ENCODE measurements at regions not wholly inside any gene's neighbourhood (a gene's known extent, or its start where the extent isn't known, plus 50 kb on each side); places are given as distances from the start of the nearest gene placed in this dataset.

DNA sequence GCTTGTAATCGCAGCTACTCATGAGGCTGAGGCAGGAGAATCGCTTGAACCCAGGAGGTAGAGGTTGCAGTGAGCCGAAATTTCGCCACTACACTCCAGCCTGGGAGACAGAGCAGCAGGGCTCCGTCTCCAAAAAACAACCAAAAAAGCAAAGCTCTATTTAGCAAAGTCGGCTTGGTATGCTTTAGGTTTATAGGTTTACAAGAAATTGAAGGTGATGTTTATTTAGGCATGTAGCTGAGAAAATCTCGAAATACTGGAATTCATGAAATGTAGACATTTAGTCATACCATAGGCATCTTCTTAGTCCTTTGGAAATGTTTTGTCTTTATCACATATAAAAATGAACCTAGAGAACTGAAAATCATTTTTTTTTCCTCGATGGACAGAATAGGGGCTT is 453.8 kb upstream of the ANKRD30A start:
- H3K27me3 ChIP-seq (ENCODE audit: control insufficient read depth, insufficient read depth, low read length): no peaks in the 10 kb centered on the region
- no peaks in the 10 kb centered on the region for H3K9me3 ChIP-seq (ENCODE audit: control insufficient read depth, insufficient read depth, low read depth, low read length)
- H3K36me3 ChIP-seq (ENCODE audit: control insufficient read depth, insufficient read depth, low read length): no peaks in the 10 kb centered on the region
- no peak overlapping the region for H3K9ac ChIP-seq (ENCODE audit: low read length)
- H3K4me3 ChIP-seq (ENCODE audit: low read depth, low read length): no peak overlapping the region
- no peaks in the 10 kb centered on the region for H3K4me1 ChIP-seq (ENCODE audit: control insufficient read depth, insufficient read depth, low read length)
- no peak overlapping the region for H3K27ac ChIP-seq (ENCODE audit: low read depth, low read length)

DNA sequence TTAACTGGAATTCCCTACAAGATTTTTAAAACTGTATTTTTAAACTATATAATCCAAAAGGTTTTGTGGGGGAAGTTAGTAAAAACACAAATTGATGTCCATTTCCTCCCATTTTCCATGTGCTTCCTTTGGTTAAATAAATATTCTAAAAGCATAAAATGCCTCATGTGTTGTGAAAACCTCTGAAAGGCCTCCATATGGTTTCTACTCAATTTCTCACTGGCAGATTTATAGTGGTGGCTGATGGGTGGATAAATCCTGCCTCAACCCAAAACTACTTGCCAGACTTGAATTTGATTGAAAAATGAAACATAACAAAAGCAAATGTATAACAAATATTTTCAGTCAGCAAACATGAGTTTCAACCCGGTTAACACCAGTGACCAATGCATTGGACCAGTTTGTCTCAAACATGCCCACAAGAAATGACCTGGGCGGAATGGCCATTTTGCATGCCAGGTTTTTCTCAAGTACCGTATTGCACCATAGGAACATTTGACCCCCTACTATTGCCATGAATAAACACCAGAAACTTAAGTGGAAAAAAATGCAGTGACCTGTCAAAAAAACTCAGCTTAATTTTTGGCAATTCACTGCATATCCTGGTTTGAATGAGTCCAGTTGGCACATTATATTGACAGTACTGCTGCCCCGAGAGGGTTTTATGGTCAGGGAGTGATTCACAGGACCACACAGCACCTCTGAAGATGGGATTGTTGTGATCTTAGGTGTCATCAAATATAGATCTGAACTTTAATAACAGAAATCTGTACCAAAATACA is 454.6 kb upstream of the ANKRD30A start:
- Histone ChIP-seq H3K4me1 (ENCODE audit: control insufficient read depth, insufficient read depth, low read length) (no peaks in the 10 kb centered on the region), H3K36me3 (ENCODE audit: control insufficient read depth, insufficient read depth, low read length) (no peaks in the 10 kb centered on the region)

DNA sequence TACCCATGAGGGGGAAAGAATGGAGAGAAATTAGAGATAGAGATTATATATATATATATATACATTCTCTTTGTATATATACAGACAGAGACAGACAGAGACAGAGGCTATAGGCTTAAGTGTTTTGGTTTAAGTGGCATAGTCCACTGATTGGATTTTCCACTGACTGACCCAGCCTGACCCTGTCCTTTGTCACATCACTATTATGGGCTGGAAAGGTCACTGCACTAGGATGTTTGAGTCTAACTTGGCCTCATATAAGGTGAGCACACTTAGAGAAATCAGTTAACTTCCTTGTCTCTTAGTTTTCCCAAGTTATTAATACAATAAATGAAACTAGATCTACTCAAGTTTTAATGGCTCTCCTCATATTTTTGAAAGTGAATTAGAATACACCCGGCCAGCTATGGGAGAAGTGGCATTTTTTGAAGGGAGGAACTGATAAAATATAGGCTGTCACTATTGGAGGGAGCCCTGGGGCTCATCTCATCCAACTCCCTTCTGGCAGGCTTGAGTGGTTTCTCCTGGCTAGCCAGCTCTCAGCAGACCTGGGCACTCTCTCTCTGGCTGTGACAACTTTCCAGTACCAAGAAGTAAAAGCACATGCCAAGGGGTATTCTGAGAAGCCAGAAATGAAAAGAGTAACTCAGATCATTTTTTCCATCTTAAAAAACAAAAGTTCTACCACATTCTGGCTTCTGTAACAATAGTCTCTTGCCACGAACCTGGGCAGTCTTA is 455.6 kb upstream of the ANKRD30A start:
- Histone ChIP-seq H3K36me3 (ENCODE audit: control insufficient read depth, insufficient read depth, low read length) (no peaks in the 10 kb centered on the region), H3K4me3 (ENCODE audit: low read depth, low read length) (no peak overlapping the region), H3K9me3 (ENCODE audit: control insufficient read depth, insufficient read depth, low read depth, low read length) (no peaks in the 10 kb centered on the region), H3K4me1 (ENCODE audit: control insufficient read depth, insufficient read depth, low read length) (no peaks in the 10 kb centered on the region), H3K27me3 (ENCODE audit: control insufficient read depth, insufficient read depth, low read length) (no peaks in the 10 kb centered on the region), H3K9ac (ENCODE audit: low read length) (no peak overlapping the region), H3K27ac (ENCODE audit: low read depth, low read length) (no peak overlapping the region)

More for the DNA sequence above, 454.6 kb upstream of the ANKRD30A start:
- H3K9ac ChIP-seq (ENCODE audit: low read length): no peak overlapping the region
- no peak overlapping the region for H3K4me3 ChIP-seq (ENCODE audit: low read depth, low read length)
- H3K27me3 ChIP-seq (ENCODE audit: control insufficient read depth, insufficient read depth, low read length): no peaks in the 10 kb centered on the region
- H3K27ac ChIP-seq (ENCODE audit: low read depth, low read length): no peak overlapping the region
- H3K9me3 ChIP-seq (ENCODE audit: control insufficient read depth, insufficient read depth, low read depth, low read length): no peaks in the 10 kb centered on the region

DNA sequence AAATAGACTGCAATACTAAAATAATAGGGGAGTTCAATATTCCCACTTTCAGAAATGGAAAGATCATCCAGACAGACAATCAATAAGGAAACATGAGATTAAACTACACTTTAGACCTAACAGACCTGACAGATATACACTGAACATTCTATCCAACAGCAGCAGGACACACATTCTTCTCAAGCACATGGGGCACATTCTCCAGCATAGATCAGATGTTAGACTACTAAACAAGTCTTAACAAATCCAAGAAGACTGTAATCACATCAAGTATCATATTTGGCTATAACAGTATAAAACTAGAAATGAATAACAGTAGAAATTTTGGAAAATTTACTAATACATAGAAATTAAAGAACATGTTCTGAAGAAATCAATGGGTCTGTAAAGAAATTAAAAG is 458.9 kb upstream of the ANKRD30A start:
- no peaks in the 10 kb centered on the region for H3K9me3 ChIP-seq (ENCODE audit: control insufficient read depth, insufficient read depth, low read depth, low read length)
- no peaks in the 10 kb centered on the region for H3K36me3 ChIP-seq (ENCODE audit: control insufficient read depth, insufficient read depth, low read length)
- H3K9ac ChIP-seq (ENCODE audit: low read length): no peak overlapping the region
- no peak overlapping the region for H3K4me3 ChIP-seq (ENCODE audit: low read depth, low read length)
- H3K27me3 ChIP-seq (ENCODE audit: control insufficient read depth, insufficient read depth, low read length): no peaks in the 10 kb centered on the region
- no peaks in the 10 kb centered on the region for H3K4me1 ChIP-seq (ENCODE audit: control insufficient read depth, insufficient read depth, low read length)
- no peak overlapping the region for H3K27ac ChIP-seq (ENCODE audit: low read depth, low read length)

DNA sequence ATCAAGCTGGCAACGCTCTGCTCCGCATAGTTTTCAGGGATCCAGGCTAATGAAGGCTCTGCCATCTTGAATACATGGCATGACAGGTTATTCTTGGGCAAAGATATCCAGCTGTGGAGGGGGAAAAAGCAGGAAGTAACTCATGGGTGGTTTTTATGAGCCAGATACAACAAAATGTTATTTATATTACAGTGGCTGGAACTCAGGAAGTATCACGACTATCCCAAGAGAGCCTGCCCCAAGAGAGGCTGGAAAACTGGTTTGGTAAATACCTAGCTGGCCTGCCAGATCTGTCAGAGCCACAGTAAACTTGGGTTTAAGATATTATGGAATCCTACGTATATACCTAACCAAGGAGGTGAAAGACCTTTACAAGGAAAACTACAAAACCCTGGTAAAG is 462.8 kb upstream of the ANKRD30A start:
- Histone ChIP-seq H3K9me3 (ENCODE audit: control insufficient read depth, insufficient read depth, low read depth, low read length) (no peaks in the 10 kb centered on the region), H3K27me3 (ENCODE audit: control insufficient read depth, insufficient read depth, low read length) (no peaks in the 10 kb centered on the region), H3K36me3 (ENCODE audit: control insufficient read depth, insufficient read depth, low read length) (no peaks in the 10 kb centered on the region), H3K4me3 (ENCODE audit: low read depth, low read length) (no peak overlapping the region), H3K9ac (ENCODE audit: low read length) (no peak overlapping the region), H3K27ac (ENCODE audit: low read depth, low read length) (no peak overlapping the region), H3K4me1 (ENCODE audit: control insufficient read depth, insufficient read depth, low read length) (no peaks in the 10 kb centered on the region)

DNA sequence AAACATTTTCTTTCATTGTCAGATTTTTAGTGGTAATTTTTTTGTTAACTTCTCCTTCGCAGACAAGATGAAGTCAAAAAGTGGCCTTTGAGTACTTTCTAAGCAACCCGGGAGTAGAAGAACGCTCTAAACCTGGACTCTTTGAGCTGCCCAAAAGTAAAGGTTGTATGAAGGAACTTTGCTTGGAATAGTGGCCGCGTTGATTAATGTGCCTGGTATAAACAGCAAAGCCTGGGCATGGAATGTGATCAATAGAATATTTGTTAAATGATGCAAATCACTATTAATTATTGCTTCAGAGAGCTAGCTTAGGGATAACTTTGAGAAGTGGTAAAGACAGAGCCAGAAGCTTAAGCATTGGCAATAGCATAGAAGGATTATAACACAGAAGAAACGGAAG is 475.1 kb upstream of the ANKRD30A start:
- Histone ChIP-seq H3K27me3 (ENCODE audit: control insufficient read depth, insufficient read depth, low read length) (no peaks in the 10 kb centered on the region), H3K27ac (ENCODE audit: low read depth, low read length) (no peak overlapping the region), H3K4me3 (ENCODE audit: low read depth, low read length) (no peak overlapping the region), H3K9ac (ENCODE audit: low read length) (no peak overlapping the region), H3K9me3 (ENCODE audit: control insufficient read depth, insufficient read depth, low read depth, low read length) (peaks cover 14% of the 10 kb centered on the region), H3K36me3 (ENCODE audit: control insufficient read depth, insufficient read depth, low read length) (no peaks in the 10 kb centered on the region), H3K4me1 (ENCODE audit: control insufficient read depth, insufficient read depth, low read length) (no peaks in the 10 kb centered on the region)

DNA sequence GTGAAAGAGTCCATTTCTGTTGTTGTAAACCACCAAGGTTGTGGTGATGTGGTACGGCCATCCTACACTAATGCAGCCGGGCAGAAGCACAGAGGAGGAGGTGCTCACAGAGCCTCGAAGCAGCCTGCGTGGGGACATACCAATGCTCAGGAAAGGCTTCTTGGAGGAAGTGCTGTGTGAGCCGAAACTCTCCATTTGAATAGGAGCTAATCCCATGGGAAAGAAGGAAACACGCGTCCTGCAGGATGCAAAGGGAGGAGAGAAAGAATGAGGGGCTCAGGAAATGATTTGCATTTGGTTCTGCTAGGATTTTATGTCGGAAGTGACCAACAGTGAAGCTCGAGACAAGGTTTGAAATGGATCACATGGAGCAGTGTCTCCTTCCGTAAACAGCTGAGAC is 477.9 kb upstream of the ANKRD30A start:
- Histone ChIP-seq H3K4me3 (ENCODE audit: low read depth, low read length) (no peak overlapping the region), H3K36me3 (ENCODE audit: control insufficient read depth, insufficient read depth, low read length) (no peaks in the 10 kb centered on the region), H3K27me3 (ENCODE audit: control insufficient read depth, insufficient read depth, low read length) (no peaks in the 10 kb centered on the region), H3K4me1 (ENCODE audit: control insufficient read depth, insufficient read depth, low read length) (no peaks in the 10 kb centered on the region), H3K27ac (ENCODE audit: low read depth, low read length) (no peak overlapping the region), H3K9ac (ENCODE audit: low read length) (no peak overlapping the region), H3K9me3 (ENCODE audit: control insufficient read depth, insufficient read depth, low read depth, low read length) (peaks cover 14% of the 10 kb centered on the region)

DNA sequence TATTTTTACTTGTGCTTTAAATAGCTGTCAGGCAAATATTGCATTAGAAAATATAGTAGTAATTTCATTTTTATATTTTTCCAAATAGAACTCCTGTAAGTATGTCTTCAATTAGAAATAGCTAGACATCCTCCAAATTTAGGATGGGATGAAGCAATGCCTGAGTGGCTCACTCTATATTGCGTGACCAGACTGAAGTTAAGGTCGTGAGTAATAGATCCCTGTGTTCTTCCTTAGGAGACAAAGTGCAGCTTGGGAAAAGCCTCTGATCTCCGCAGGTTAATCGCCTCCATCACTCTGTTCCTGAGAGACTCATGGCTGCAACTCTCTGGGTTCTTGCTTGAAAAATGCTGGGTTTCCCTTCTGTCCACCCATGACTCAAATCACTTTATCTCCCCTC is 484.8 kb upstream of the ANKRD30A start:
- no peaks in the 10 kb centered on the region for H3K4me1 ChIP-seq (ENCODE audit: control insufficient read depth, insufficient read depth, low read length)
- H3K4me3 ChIP-seq (ENCODE audit: low read depth, low read length): no peak overlapping the region
- no peaks in the 10 kb centered on the region for H3K36me3 ChIP-seq (ENCODE audit: control insufficient read depth, insufficient read depth, low read length)
- H3K9ac ChIP-seq (ENCODE audit: low read length): no peak overlapping the region
- H3K27ac ChIP-seq (ENCODE audit: low read depth, low read length): no peak overlapping the region
- H3K27me3 ChIP-seq (ENCODE audit: control insufficient read depth, insufficient read depth, low read length): no peaks in the 10 kb centered on the region
- no peaks in the 10 kb centered on the region for H3K9me3 ChIP-seq (ENCODE audit: control insufficient read depth, insufficient read depth, low read depth, low read length)

DNA sequence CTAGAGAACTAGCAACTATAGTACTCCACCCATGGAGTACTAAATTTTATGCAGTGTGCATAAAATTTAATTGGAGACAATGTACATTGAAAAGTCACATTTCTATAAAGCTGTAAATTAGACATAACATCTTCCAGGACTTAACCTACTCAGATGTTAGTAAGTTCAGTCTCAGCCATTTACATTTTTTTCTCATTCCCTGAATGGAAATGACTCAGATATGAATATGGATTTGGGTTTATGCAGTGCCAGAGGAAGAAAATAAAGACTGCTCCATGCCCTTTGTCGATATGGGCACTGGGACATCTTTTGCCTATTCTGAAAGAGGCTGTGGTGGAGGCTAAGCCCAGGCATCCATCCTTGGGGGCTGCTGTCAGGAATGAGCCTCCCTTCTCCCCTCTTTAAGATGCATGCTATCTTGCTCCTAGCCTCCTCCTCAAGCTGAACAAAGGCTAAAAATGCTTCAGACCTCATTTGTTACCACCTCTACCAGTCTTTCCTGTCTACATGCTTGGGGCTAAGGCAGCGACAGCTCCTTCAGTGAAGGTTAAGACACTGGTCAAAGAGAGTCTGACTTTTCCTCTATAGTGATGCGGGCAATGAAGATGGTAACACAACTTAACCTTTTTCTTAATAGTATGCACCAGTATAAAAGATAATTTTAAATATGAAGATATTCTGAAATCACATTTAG is 486.8 kb upstream of the ANKRD30A start:
- Histone ChIP-seq H3K27me3 (ENCODE audit: control insufficient read depth, insufficient read depth, low read length) (no peaks in the 10 kb centered on the region), H3K36me3 (ENCODE audit: control insufficient read depth, insufficient read depth, low read length) (no peaks in the 10 kb centered on the region), H3K27ac (ENCODE audit: low read depth, low read length) (no peak overlapping the region), H3K4me3 (ENCODE audit: low read depth, low read length) (no peak overlapping the region), H3K9me3 (ENCODE audit: control insufficient read depth, insufficient read depth, low read depth, low read length) (no peaks in the 10 kb centered on the region), H3K9ac (ENCODE audit: low read length) (no peak overlapping the region), H3K4me1 (ENCODE audit: control insufficient read depth, insufficient read depth, low read length) (no peaks in the 10 kb centered on the region)

DNA sequence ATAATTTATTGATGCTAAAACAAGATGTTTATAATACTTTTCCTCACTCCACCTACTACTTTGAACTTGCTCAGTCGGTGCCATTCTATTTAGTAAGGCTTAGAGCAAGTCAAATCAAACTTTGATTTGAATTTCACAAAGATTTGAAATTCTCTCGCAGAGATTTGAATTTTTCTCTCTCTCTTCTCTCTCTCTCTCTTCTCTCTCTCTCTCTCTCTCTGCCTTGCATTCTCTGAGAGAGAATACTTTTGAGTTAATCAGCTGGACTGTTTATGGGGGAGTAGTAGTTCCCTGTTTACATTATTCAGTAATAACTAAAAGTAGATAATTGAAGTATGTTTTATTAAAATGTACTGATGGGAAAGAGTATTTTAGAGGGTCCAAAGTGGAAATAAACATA is 488.5 kb upstream of the ANKRD30A start:
- no peak overlapping the region for H3K9ac ChIP-seq (ENCODE audit: low read length)
- no peaks in the 10 kb centered on the region for H3K27me3 ChIP-seq (ENCODE audit: control insufficient read depth, insufficient read depth, low read length)
- no peak overlapping the region for H3K4me3 ChIP-seq (ENCODE audit: low read depth, low read length)
- 0 out of 2 replicates have a peak, but pooled peaks cover 2% of the 10 kb centered on the region for H3K9me3 ChIP-seq (ENCODE audit: control insufficient read depth, insufficient read depth, low read depth, low read length)
- no peaks in the 10 kb centered on the region for H3K4me1 ChIP-seq (ENCODE audit: control insufficient read depth, insufficient read depth, low read length)
- H3K27ac ChIP-seq (ENCODE audit: low read depth, low read length): no peak overlapping the region
- H3K36me3 ChIP-seq (ENCODE audit: control insufficient read depth, insufficient read depth, low read length): no peaks in the 10 kb centered on the region

DNA sequence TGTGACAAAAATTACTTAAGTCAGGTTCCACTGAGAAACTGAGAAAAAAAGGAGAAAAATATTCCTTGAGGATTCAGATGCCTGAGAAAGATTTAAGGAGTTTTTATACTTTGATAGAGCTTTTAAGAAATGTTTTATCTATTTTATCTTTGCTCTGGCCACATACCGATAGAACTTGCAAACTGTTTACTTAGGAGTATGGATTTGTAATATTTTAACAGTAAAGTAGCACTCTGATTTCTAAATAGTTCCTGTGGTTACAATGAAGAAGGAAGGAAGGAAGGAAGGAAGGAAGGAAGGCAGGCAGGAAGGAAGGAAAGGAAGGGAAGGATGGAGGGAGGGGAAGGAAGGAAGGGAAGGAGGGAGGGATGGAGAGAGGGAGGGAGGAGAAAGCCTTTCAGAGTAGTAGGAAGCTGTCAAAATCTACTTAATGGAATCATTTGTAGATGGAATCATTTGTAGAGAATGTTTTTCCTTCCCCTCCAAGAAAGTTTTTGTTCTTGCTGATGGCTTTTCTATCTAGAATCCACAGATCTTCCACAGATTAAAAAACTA is 489.0 kb upstream of the ANKRD30A start:
- Histone ChIP-seq H3K4me1 (ENCODE audit: control insufficient read depth, insufficient read depth, low read length) (no peaks in the 10 kb centered on the region), H3K9ac (ENCODE audit: low read length) (no peak overlapping the region), H3K27me3 (ENCODE audit: control insufficient read depth, insufficient read depth, low read length) (no peaks in the 10 kb centered on the region), H3K4me3 (ENCODE audit: low read depth, low read length) (no peak overlapping the region), H3K27ac (ENCODE audit: low read depth, low read length) (no peak overlapping the region), H3K9me3 (ENCODE audit: control insufficient read depth, insufficient read depth, low read depth, low read length) (peaks cover 6% of the 10 kb centered on the region; the same call in 1 of the 2 replicates), H3K36me3 (ENCODE audit: control insufficient read depth, insufficient read depth, low read length) (no peaks in the 10 kb centered on the region)

Measured in HUES6 (cell line).